OCI-LY7 (cell line): ENCODE measurements at regions not wholly inside any gene's neighbourhood (a gene's known extent, or its start where the extent isn't known, plus 50 kb on each side); places are given as distances from the start of the nearest gene placed in this dataset.

Experiments
- BruUV-seq: library from RNA; stranded (reverse); fragments of 400-500 nt; replicated peaks from 2 replicates; lab custom pipeline; 2021; lab: Mats Ljungman, UMichigan
- CTCF ChIA-PET: fragments of 300-600 bp; sonication (Branson Sonifier 250); formaldehyde crosslinking; loops from one replicate; lab custom pipeline; 2022; ENCODE audit warnings: antibody characterized with exemption; ENCODE audit not compliant: unreplicated experiment; lab: Charles Lee
- POLR2A ChIA-PET: fragments of 300-600 bp; sonication (Branson Sonifier 250); formaldehyde crosslinking; loops from one replicate; lab custom pipeline; 2022; ENCODE audit warnings: antibody characterized with exemption; lab: Charles Lee
- DNase-seq: peaks from one replicate; pipeline ENCODE4 v3.0.0-alpha.2; 2015; ENCODE audit warnings: low spot score
- H2AFZ ChIP-seq: fragments of 200-600 bp; sonication (generic), shearing (Covaris generic); 2 replicates; pipeline ENCODE4 v1.6.1; 2014; ENCODE audit warnings: mild to moderate bottlenecking, antibody characterized with exemption, low read length, moderate library complexity
- H3K27ac ChIP-seq: fragments of 200-600 bp; sonication (generic); 2 replicates; pipeline ENCODE4 v1.5.1; 2014; ENCODE audit warnings: mixed run types, low read depth, mild to moderate bottlenecking, moderate library complexity, low read length, inconsistent platforms; ENCODE audit not compliant: poor library complexity, severe bottlenecking
- H3K36me3 ChIP-seq: fragments of 200-600 bp; sonication (generic); 2 replicates; pipeline ENCODE4 v1.6.1; 2014; ENCODE audit warnings: mild to moderate bottlenecking, antibody characterized with exemption, low read length, moderate library complexity, mixed read lengths; ENCODE audit not compliant: insufficient read depth
- H3K4me1 ChIP-seq: fragments of 200-600 bp; sonication (generic); 2 replicates; pipeline ENCODE4 v1.5.1; 2014; ENCODE audit warnings: mild to moderate bottlenecking, low read length; ENCODE audit not compliant: insufficient read depth, poor library complexity, severe bottlenecking
- H3K4me2 ChIP-seq: fragments of 200-600 bp; sonication (generic); 2 replicates; pipeline ENCODE4 v1.6.1; 2014; ENCODE audit warnings: mild to moderate bottlenecking, low read length
- H3K4me3 ChIP-seq: fragments of 200-600 bp; sonication (generic); 2 replicates; pipeline ENCODE4 v1.5.1; 2014; ENCODE audit warnings: mild to moderate bottlenecking, low read depth, low read length; ENCODE audit not compliant: poor library complexity, severe bottlenecking
- H3K79me2 ChIP-seq: fragments of 200-600 bp; sonication (generic); 2 replicates; pipeline ENCODE4 v1.6.1; 2016; ENCODE audit warnings: low read depth, mild to moderate bottlenecking, low read length, moderate library complexity, mixed read lengths; ENCODE audit not compliant: insufficient read depth
- H3K9me2 ChIP-seq: fragments of 200-600 bp; sonication (generic); 2 replicates; pipeline ENCODE4 v1.6.1; 2016; ENCODE audit warnings: mild to moderate bottlenecking, low read length, mixed read lengths; ENCODE audit not compliant: insufficient read depth
- H3K9me3 ChIP-seq: fragments of 200-600 bp; sonication (generic); 2 replicates; pipeline ENCODE4 v1.6.1; 2014; ENCODE audit warnings: mild to moderate bottlenecking, mixed run types, low read length, mixed read lengths
- H4K20me1 ChIP-seq: fragments of 200-600 bp; sonication (generic); 2 replicates; pipeline ENCODE4 v1.6.1; 2014; ENCODE audit warnings: mild to moderate bottlenecking, antibody characterized with exemption, low read length, moderate library complexity, mixed read lengths; ENCODE audit not compliant: insufficient read depth
- CTCF ChIP-seq: fragments of 200-600 bp; sonication (generic); conservative IDR thresholded peaks from 2 replicates; pipeline ENCODE4 v1.5.1; 2014; ENCODE audit warnings: mild to moderate bottlenecking, antibody characterized with exemption, low read length, moderate library complexity, mixed read lengths
- EZH2phosphoT487 ChIP-seq: fragments of 200-600 bp; sonication (generic); IDR thresholded peaks from 2 replicates; pipeline ENCODE4 v1.6.1; 2018; ENCODE audit warnings: low read depth, borderline replicate concordance, mild to moderate bottlenecking, mixed run types, antibody characterized with exemption, low read length, moderate library complexity, mixed read lengths
- intact Hi-C: fragments of 100-400 bp; cut with micrococcal nuclease; formaldehyde crosslinking; loops from one replicate; pipeline ENCODE4 v1.10.0; 2022; ENCODE audit not compliant: unreplicated experiment

- H4K20me1 ChIP-seq, result no peaks in the 10 kb centered on the region
- H3K4me1 ChIP-seq, result no peaks in the 10 kb centered on the region
- intact Hi-C loops, result no loop called here
- no peaks in the 10 kb centered on the region for H3K9me3 ChIP-seq
- no peaks in the 10 kb centered on the region for H3K36me3 ChIP-seq
- H3K27ac ChIP-seq, result no peak overlapping the region
- ChIA-PET POLR2A (no interaction called here), CTCF (no interaction called here)
- no peak for TF ChIP-seq EZH2phosphoT487
- no peak for TF ChIP-seq CTCF
- no peak for DNase-seq
- H3K4me2 ChIP-seq, result no peak overlapping the region
- no TSS peak for BruUV-seq
- no peak overlapping the region for H3K4me3 ChIP-seq
- no peaks in the 10 kb centered on the region for H3K9me2 ChIP-seq
- no peak overlapping the region for H2AFZ ChIP-seq
- no peaks in the 10 kb centered on the region for H3K79me2 ChIP-seq
Observed at GRCh38 chr1:43059640-43060574, 101.2 kb upstream of the SLC2A1 start.

- H3K36me3 ChIP-seq, result no peaks in the 10 kb centered on the region
- no peaks in the 10 kb centered on the region for H3K79me2 ChIP-seq
- no peak overlapping the region for H3K27ac ChIP-seq
- TF ChIP-seq CTCF, result no peak
- peak overlapping the region; percentile 15; the same call in 1 of the 2 replicates for H3K4me2 ChIP-seq
- intact Hi-C loops, result no loop called here
- no peaks in the 10 kb centered on the region for H3K9me3 ChIP-seq
- BruUV-seq, result no TSS peak
- no peaks in the 10 kb centered on the region for H4K20me1 ChIP-seq
- ChIA-PET CTCF (no interaction called here), POLR2A (no interaction called here)
- no peak for DNase-seq
- no peaks in the 10 kb centered on the region for H3K9me2 ChIP-seq
- H3K4me1 ChIP-seq, result no peaks in the 10 kb centered on the region
- H3K4me3 ChIP-seq, result no peak overlapping the region
- H2AFZ ChIP-seq, result no peak overlapping the region
Observed at GRCh38 chr1:43058545-43059360, 100.1 kb upstream of the SLC2A1 start.
